Ascending aorta (tissue), 2 donors: ENCODE measurements at regions not wholly inside any gene's neighbourhood (a gene's known extent, or its start where the extent isn't known, plus 50 kb on each side); places are given as distances from the start of the nearest gene placed in this dataset.

Experiments
- DNase-seq, 2 donors: peaks; one replicate each; pipeline ENCODE4 v3.0.0-alpha.2; 2019; ENCODE audit warnings: low spot score in 2 of 2
- H3K27ac ChIP-seq, 2 donors: fragments of 200-600 bp; sonication (generic); one replicate each; pipeline ENCODE4 v1.5.1; 2016 to 2017; ENCODE audit warnings: mild to moderate bottlenecking in 1 of 2
- H3K27me3 ChIP-seq: fragments of 200-600 bp; sonication (generic); one replicate; pipeline ENCODE4 v1.5.1; 2017
- H3K36me3 ChIP-seq, 2 donors: fragments of 200-600 bp; sonication (generic); one replicate each; pipeline ENCODE4 v1.5.1; 2016
- H3K4me1 ChIP-seq, 2 donors: fragments of 200-600 bp; sonication (generic); one replicate each; pipeline ENCODE4 v1.5.1; 2016 to 2017; ENCODE audit warnings: mild to moderate bottlenecking in 1 of 2
- H3K4me3 ChIP-seq, 2 donors: fragments of 200-600 bp; sonication (generic); one replicate each; pipeline ENCODE4 v1.5.1; 2016 to 2017; ENCODE audit warnings: mild to moderate bottlenecking in 1 of 2
- H3K9me3 ChIP-seq, 2 donors: fragments of 200-600 bp; sonication (generic); one replicate each; pipeline ENCODE4 v1.5.1; 2016
- intact Hi-C: fragments of 100-400 bp; cut with DNase I; formaldehyde crosslinking; loops from one replicate; pipeline ENCODE4 v1.15.1; 2023
- TF ChIP-seq, protein P1 (sequence below), 3 experiments: fragments of 200-600 bp in 2 of 3; fragments of 450-650 bp in 1 of 3; sonication (generic) in 2 of 3; IDR thresholded peaks; one replicate each; pipeline ENCODE4 v1.5.1; 2016 to 2019; ENCODE audit warnings: antibody characterized with exemption in 3 of 3, mild to moderate bottlenecking in 1 of 3, moderate library complexity in 1 of 3

- no peak overlapping the region for H3K4me3 ChIP-seq
- intact Hi-C loops = no loop called here
These were observed 476.6 kb upstream of the TGFBR2 start for GRCh38 chr3:30129765-30130164.

GRCh38 chr3:30130391-30130790 is 476.0 kb upstream of the TGFBR2 start:
- Histone ChIP-seq H3K9me3 (no peaks in the 10 kb centered on the region), H3K36me3 (no peaks in the 10 kb centered on the region), H3K4me3 (no peak overlapping the region), H3K27ac (no peak overlapping the region), H3K27me3 (no peaks in the 10 kb centered on the region), H3K4me1 (no peaks in the 10 kb centered on the region)
- TF ChIP-seq, protein P1, sequence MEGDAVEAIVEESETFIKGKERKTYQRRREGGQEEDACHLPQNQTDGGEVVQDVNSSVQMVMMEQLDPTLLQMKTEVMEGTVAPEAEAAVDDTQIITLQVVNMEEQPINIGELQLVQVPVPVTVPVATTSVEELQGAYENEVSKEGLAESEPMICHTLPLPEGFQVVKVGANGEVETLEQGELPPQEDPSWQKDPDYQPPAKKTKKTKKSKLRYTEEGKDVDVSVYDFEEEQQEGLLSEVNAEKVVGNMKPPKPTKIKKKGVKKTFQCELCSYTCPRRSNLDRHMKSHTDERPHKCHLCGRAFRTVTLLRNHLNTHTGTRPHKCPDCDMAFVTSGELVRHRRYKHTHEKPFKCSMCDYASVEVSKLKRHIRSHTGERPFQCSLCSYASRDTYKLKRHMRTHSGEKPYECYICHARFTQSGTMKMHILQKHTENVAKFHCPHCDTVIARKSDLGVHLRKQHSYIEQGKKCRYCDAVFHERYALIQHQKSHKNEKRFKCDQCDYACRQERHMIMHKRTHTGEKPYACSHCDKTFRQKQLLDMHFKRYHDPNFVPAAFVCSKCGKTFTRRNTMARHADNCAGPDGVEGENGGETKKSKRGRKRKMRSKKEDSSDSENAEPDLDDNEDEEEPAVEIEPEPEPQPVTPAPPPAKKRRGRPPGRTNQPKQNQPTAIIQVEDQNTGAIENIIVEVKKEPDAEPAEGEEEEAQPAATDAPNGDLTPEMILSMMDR (IDR thresholded peaks at IDR 0.05) = no peak
- DNase-seq = no peak
- intact Hi-C loops = no loop called here

More at GRCh38 chr3:30129765-30130164, 476.6 kb upstream of the TGFBR2 start:
- TF ChIP-seq, protein P1 (IDR thresholded peaks at IDR 0.05) = no peak
- H3K27me3 ChIP-seq = no peaks in the 10 kb centered on the region
- H3K27ac ChIP-seq = no peak overlapping the region
- no peak for DNase-seq
- no peaks in the 10 kb centered on the region for H3K9me3 ChIP-seq
- no peaks in the 10 kb centered on the region for H3K36me3 ChIP-seq
- H3K4me1 ChIP-seq = no peaks in the 10 kb centered on the region

GRCh38 chr3:30131191-30131590 is 475.2 kb upstream of the TGFBR2 start:
- DNase-seq = no peak
- H3K9me3 ChIP-seq = no peaks in the 10 kb centered on the region
- H3K27ac ChIP-seq = no peak overlapping the region
- TF ChIP-seq, protein P1 (IDR thresholded peaks at IDR 0.05) = no peak
- intact Hi-C loops = no loop called here
- no peak overlapping the region for H3K4me3 ChIP-seq
- H3K27me3 ChIP-seq = no peaks in the 10 kb centered on the region
- no peaks in the 10 kb centered on the region for H3K36me3 ChIP-seq
- no peaks in the 10 kb centered on the region for H3K4me1 ChIP-seq

- H3K27me3 ChIP-seq = no peaks in the 10 kb centered on the region
- intact Hi-C loops = no loop called here
- H3K36me3 ChIP-seq = no peaks in the 10 kb centered on the region
- no peaks in the 10 kb centered on the region for H3K4me1 ChIP-seq
- no peak overlapping the region for H3K4me3 ChIP-seq
- no peak for DNase-seq
- TF ChIP-seq, protein P1 (IDR thresholded peaks at IDR 0.05) = no peak
- H3K9me3 ChIP-seq = no peaks in the 10 kb centered on the region
- H3K27ac ChIP-seq = no peak overlapping the region
These were observed 471.2 kb upstream of the TGFBR2 start for GRCh38 chr3:30135190-30135589.

DNA sequence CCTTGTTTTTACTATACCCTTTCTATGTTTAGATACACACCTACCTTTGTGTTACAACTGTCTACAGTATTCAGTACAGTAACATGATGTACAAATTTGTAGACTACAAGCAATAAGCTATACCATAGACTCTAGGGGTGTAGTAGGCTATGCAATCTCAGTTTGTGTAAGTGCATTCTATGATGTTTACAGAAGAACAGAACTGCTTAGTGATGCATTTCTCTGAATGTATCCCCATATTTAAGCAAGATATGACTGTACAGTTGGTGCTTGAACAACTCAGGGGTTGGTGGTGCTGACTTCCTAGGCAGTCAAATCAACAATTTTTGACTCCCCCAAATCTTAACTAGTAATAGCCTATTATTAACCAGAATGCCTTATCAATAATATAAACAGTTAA is 467.1 kb upstream of the TGFBR2 start:
- Histone ChIP-seq H3K27me3 (no peaks in the 10 kb centered on the region), H3K27ac (no peak overlapping the region), H3K9me3 (no peaks in the 10 kb centered on the region), H3K4me3 (no peak overlapping the region), H3K4me1 (no peaks in the 10 kb centered on the region), H3K36me3 (no peaks in the 10 kb centered on the region)
- DNase-seq = no peak
- intact Hi-C loops = no loop called here
- TF ChIP-seq, protein P1 (IDR thresholded peaks at IDR 0.05) = no peak
